Inflammatory macrophage treated with lipopolysaccharide for 1 hour (primary cell): ENCODE measurements at regions not wholly inside any gene's neighbourhood (a gene's known extent, or its start where the extent isn't known, plus 50 kb on each side); places are given as distances from the start of the nearest gene placed in this dataset.

Experiments
- DNase-seq, 2 donors: peaks; one replicate each; pipeline ENCODE4 v3.0.0-alpha.2; 2020 to 2022

DNA sequence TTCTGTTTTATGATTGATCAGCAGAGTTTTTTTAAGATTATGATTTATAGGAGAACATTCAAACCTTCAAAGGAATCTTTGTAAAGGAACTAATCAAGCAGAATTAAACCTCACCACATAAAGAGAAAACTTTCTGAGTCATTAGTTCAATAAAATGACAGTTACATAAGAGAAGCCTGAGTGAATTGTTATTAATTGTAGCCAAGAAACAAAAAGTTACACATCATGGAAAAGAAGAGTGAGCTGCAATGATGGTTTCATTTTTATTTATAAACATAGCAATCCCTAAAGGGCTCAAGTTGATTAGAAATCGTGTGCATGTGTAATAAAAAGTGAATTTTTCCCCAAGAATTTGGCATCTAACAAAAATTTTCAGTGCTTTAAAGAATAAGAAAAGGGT, 731.4 kb downstream of the LTN1 start:
- DNase-seq: no peak

DNA sequence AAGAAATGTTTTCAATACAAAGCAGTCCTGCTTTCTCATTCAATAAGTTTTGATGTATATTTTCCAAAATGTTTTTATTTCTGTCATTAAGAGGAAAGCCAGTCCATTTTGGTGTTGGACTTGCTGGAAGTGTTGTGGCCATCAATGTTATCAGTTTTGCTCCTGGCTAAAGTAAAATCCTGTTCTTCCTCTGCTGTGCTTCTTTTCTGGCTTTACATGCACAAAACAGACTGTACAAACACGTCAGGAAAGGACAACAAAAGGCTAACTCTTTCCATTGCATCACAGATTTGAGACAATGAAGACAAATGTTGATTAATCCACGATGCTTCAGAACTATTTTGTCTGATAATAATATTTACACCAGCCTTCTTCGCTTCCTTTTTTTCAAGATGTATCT, 735.4 kb downstream of the LTN1 start:
- no peak for DNase-seq

DNA sequence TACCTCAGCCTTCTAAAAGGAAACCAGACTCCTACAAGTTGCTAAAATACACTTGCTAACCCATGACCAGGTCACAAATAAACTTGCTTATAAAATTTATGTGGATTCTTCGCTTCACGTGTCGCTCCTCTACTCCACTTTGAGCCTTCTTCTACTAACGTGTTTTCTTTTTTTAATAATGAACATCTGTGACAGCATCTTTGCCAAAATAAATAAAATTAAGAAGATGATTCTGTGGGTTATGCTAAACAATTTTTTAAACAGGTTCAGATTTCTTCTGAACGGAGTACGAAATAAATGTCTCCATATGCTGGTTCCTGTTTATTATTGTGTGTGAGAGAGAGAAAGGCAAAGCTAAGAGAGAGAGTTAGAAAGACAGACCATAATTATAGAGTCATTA, 735.8 kb downstream of the LTN1 start:
- no peak for DNase-seq

DNA sequence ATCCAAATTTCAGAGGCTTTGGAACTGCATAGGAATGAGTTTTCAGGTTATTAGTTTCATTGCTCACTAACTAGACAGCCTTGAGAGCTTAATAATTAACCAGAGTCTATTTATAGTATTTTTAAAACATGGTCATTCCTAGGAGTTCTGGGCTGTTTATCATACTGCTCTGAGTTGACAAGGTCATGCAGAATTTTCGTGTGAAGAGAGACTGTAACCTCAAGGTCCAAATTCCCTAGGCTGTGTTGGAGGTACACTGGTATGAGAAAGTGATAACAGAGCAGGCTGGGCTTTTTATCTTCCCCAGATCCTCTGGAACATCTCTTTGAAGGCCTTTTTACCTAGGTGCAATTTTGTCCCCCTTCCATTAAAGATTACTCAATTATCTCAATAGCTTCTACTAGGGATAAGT, 736.3 kb downstream of the LTN1 start:
- no peak for DNase-seq

DNA sequence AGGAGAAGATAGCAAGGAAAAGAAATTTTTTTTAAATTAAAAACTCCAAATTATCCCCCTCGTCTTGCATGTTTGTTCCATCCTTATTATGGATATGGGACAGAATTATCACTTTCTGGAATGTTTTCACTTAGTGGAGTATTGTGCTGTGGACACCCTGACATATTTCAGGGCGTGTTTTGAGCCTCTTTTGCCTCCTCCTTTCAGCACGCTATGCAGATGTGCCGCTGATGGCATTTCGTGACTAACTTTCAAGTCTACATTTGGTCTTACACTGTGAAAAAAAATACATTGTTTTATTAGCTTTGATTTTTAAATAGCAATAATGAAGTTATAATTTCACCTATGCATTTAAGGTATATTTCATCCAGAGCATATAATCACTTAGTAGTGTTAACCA, 738.7 kb downstream of the LTN1 start:
- DNase-seq: no peak

DNA sequence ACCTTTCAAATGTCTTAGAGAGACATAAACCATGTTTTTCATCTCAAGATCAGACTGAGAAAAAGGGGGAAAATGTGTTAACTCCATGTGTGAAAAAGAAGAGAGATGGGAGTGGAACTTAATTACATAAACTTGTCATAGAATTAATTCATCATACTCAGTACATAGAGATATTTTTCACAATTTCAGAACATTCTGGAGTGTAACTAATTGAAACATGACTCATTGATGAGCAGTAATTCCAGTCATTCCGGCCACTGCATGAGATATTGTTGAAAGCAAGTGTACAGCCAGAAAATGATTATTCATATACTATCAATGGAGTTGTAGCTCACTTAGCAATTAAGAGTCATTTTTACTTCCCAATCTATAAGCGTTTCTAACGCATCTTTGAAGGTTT, 739.3 kb downstream of the LTN1 start:
- no peak for DNase-seq

DNA sequence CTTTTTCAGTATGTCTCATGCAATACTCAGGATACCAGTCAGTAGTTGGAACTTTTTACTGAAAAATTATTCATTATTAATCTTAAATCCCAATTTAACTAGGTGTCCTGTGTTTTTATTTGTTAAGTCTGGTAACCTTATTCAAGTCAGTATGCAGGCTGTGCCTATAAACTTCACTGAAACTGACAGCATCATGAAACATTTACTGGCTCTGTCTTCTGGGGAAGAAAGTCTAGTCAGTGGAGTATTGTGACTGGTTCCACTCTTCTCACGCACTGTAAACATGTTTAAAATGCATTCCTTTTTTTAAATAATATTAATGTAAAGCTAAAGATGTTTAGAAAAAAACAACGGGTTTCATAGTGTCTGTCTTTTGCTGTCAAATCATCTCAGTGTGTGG, 739.7 kb downstream of the LTN1 start:
- DNase-seq: no peak

DNA sequence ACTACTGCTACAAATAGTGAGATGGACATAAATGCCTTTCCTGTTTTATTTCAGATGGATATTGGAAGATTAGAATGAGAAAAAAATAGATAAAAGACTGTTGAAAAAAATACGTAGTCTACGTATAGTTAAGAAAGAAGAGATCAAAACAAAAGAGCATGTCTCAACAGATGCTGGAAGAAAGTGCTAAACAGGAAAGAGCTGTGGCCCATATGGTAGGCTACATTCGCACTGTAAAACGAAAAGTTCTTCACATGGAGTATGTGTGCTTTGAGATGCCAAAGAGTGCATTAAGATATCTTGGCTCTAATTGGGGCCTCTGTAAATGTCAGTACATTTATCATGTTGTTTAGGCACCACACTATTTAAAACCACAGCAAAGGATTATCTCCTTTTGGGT, 741.7 kb downstream of the LTN1 start:
- no peak for DNase-seq

DNA sequence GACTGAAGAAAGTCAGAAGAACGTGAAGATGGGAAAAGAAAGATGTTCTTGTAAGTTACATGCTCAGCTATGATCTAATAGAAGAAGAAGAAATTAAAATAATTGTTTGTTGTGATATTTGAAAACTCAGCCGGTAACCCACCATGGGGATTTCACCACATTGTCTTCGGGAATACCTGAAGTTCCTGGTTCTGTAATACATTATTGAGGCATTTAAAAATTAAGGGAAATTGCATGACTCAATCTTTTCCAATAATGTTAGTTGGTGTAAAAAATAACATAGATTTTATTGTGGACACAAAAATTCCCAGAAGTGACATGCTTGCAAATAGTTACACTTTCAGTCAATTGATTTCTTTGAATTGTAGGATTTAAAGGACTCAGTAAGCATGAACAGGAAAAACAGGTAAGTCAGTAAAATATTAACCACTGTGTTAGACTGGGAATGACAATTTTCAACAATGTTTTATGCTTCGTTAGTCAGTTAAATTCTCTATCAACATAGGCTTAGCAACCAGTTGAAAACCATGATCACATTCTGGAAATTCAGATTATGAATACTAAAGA, 745.1 kb downstream of the LTN1 start:
- no peak for DNase-seq

DNA sequence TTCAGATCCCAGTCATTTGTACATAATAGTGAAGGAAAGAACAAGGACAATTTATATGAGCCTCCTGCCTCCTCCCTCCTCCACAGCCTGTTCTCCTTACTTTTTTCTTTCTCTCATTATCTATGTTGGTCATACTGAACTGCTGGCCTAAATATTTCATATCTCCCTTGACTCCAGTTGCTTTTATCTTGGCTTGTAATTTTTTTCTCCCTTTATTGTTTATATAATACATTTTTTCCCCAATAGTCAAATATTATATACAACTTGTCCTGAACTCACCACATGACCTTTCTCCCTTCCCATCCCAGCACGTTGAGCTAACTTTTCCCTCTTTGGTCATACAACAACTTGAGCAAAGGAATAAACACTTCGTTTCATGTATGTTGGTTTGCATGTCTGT, 752.1 kb downstream of the LTN1 start:
- DNase-seq: no peak

DNA sequence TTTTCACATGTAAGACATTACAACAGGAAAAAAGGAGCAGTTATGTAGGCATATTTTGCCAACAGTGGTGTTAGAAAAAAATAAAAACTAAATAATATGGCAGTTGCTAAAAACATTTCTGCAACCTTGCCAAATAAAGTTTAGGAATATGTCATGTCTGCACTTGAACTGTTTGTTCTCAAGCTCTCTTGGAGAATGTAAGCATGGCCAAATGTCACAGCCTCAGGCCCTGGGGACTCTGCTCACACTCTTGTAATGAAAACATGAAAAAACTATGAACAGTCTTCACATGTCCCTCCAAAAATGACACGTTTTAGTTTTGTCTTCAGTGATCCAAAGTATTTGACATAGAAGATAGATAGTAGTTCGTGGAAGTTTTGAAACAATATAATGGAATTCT, 753.3 kb downstream of the LTN1 start:
- DNase-seq: no peak

DNA sequence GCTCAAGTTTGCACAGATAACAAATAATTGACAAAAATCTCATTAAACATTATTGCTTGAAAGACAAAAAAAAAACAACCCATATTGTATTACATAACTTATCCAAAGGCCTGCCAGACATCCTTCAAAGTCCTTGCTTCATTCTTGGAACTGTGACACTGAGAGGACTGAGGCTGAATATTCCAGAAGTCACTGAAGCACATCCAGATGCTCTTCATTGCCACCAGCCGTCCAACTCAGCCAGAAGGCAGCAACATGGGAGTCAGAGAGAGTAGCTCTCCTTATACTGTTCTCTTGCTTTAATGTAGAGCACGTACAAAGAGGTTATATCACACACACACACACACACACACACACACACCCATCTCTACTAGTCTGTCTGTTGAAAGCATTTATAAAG, 755.0 kb downstream of the LTN1 start:
- no peak for DNase-seq

DNA sequence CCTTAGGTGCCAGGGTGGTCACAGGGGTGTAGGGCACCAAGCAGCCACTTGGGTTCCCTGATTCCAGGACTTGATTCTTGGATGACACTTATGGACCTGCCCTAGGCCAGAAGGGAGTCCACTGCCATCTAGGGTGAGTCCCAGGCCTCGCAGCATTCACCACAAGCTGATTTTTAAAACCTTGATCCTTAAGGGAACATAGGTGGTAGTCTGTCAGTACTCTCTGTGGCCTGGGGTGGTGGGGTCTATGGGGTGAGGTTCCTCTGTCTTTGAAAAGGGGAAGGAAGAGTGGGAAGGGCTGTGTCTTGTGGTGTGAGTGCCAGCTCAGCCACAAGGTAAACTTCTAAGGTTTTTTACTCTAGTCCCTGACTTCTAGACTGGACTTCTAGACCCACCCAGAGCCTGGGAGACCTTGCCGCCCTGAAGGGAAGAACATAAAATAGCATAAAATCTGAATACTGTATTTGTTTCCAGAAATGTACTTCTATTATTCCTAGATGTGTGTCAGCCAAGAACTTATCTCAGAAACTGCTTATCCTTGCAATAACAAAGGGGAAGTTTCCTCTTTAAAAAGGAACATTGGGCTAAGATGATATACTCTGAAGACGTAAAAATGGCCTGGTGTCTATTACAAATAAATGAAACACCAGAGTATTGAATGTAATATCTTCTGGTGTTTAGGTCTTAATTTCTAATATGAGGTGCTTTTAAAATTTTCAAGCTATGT, 757.3 kb downstream of the LTN1 start:
- DNase-seq: peak; percentile 41 to 64

DNA sequence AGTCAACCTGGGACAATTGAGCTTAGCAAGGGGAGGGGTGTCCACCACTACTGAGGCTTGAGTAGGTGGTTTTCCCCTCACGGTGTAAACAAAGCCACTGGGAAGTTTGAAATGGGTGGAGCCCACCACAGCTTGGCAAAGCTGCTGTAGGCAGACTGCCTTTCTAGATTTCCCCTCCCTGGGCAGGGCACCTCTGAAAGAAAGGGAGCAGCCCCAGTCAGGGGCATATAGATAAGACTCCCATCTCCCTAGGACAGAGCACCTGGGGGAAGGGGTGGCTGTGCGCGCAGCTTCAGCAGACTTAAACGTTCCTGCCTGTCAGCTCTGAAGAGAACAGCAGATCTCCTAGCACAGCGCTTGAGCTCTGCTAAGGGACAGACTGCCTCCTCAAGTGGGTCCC, 758.4 kb downstream of the LTN1 start:
- no peak for DNase-seq

DNA sequence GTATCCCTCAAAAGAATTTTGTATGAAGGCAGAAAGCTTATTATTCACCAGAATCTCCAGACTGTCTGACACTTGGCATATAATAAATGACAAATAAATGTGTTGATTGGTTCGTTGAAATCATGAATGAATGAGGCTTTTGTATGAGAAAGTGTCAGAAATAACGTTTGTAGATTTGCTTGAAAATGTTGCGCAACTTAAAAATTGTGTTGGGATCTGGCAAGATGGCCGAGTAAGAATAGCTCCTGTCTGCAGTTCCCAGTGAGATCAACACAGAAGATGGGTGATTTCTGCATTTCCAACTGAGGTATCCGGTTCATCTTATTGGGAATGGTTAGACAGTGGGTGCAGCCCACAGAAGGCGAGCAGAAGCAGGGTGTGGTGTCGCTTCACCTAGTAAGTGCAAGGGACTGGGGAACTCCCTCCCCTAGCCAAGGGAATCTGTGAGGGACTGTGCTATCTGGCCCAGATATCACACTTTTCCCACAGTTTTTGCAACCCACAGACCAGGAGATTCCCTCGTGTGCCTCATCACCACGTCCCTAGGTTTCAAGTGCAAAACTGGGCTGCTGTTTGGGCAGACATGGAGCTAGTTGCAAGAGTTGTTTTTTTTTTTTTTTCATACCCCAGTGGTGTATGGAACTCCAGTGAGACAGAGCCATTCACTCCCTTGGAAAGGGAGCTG, 759.0 kb downstream of the LTN1 start:
- no peak for DNase-seq

DNA sequence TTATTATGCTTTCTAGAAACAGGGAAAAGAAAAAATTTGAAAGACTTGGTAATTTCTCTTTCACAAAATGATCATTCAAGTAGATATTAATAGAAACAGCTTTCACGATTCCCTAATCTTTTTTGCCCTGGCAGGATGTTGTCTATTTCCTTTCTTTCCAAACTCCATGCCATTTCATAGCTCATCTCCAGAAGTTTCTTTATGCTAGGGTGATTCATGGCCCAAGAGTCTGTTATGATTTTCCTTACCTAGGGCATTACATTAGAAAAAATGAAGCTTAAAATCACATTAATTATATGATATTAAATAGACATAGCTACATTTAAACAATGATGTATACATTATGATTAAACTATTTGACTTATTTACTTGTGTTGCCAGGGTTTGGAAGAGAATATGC, 762.1 kb downstream of the LTN1 start:
- DNase-seq: no peak

DNA sequence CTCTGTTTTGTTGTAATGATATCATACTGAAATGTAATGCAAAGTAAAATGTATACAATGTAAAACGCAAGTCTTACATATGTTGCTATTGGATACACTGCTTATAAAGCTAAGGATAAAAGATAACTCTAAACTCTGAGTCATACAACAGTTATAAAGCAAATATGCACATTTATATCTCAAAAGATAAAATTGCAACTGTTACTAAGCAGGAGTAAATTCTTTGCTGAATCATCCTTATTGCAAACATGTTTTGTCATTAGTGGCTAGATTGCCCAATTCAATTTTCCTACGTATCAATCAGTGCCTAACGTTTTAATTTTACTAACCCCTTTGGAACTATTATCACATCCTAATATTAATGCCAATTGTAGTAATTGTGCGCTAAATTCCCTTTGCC, 762.9 kb downstream of the LTN1 start:
- DNase-seq: peak; percentile 44 to 73

DNA sequence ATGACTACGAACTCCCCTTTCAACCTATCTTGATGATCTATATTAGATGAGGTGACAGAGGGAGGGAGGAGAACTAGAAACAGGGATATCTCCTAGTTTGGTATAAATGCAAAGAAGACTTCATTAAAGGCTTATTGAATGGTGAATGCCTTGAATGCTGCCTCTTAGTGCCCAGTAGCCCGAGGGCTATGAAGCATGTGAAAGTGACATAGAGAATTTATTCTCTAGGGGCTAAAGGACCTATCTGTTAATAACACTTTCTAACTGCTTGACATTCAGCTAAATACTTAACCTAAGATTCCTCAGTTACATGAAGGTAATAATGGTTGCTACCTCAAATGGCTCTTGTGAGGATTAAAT, 764.1 kb downstream of the LTN1 start:
- no peak for DNase-seq

DNA sequence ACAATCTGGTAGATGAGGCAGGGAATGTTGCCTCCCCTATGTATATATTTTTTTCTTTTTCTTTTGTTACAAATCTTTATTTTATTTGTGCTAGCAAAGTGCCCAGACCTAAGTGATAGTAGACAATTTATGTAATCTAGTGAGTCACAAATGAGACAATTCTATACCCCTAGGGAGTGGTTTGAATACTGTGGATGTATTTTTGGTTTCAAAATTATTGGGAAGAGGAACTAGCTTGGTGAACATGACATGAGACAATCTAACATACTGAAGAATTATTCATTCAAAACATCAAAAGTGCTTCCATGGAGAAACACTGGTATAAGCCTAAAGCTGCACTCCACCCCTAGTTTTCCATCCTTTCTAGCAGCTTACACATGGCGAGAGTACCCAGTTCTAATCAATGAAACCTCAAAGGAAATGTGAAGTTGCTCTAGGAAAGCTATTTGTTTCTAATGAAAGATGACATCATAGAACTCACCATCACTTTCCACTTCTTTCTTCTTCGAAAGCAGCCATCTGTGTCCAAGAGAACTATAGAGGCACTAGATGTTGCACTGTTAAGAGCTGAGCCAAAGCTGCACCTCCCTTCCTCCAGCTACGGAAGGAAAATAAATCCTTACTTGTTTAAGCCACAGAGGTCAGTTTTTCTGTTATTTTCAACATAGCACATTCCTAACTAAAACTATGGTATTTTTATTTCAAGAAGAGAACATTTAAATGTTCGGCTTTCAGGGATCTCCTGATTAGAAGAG, 764.6 kb downstream of the LTN1 start:
- DNase-seq: peak; percentile 75 to 78

DNA sequence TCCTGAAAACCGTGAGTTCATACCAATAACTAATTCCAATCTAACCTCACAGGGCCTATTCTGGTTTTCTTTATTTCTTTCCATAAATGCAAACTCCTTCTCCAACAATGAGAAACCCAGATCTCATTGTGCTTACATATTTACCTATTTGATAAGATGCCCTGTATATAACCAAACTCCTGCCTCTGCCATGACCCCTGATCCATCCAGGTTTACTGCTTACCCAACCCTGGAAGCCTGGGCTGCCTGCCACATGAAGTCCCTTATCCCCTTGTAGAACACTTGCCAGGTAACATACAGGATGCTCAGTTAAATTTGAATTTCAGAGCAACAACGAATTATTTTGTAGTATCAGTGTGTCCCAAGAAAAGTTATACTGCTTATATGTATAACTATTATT, 766.1 kb downstream of the LTN1 start:
- DNase-seq: no peak

DNA sequence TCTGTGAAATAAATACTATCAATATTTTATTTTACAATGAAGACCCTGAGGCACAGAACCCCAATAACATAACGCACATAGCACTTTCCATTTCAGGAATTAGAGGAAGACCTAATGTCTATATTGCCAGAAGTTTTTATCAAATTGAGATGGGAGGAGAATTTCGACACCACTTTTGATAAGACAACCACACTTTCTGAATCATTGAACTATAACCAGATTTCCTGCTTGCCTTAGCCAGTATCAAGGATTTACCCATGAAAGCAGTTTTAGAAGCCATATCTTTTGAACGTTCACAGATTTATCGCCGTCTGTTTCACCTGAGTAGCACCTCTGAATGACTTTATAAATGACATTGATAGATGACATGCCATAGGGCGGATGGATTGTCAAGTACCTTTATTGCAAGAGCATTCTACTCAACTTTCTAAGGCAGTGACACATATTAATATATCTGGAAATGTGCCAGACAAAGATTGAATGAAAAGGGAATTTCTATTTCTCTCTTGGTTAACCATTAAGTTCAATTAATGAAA, 768.4 kb downstream of the LTN1 start:
- no peak for DNase-seq

DNA sequence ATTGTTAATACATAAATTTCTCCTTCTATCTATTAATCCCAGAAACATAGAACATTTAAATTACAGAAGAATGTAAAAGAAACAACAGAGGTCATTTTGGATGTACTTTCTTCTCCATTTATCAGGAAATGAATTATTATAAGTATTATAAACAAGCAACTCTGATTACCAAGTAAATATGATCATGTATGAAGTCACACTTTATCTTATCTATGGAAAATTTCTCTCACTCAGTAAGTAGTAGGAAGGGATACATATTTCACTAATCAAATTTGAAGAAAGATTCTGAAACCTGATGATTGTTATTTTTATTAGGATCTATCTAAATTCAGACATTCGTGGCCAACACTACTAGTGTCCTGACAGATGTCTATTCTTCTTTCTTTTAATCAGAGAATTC, 770.7 kb downstream of the LTN1 start:
- no peak for DNase-seq

DNA sequence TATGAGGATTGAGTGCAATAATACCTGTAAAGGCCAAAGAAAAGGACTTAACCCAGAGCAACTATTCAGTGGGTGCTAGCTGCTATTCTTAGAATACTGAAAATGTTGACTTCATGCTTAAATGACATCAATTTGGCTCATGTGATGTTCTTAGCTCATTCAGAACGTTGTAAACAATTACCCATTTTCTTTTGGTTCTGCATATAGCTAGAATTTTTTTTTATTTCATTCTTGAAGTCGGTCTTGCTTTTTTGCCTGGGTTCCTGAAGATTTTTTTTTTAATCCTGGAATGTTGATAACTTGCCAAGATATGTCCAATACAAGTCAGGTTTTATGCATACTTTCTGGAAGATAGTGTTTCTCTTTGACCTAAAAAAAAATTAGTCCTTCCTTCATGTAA, 772.0 kb downstream of the LTN1 start:
- no peak for DNase-seq
